Glomerular visceral epithelial cell (primary cell): ENCODE measurements at regions not wholly inside any gene's neighbourhood (a gene's known extent, or its start where the extent isn't known, plus 50 kb on each side); places are given as distances from the start of the nearest gene placed in this dataset.
A peak's percentile ranks its signal among the peaks of the same experiment; 100 is the strongest.

Experiments used
- DNase-seq: peaks from one replicate; pipeline ENCODE4 v3.0.0-alpha.2; 2016; ENCODE audit errors: extremely low spot score

DNA sequence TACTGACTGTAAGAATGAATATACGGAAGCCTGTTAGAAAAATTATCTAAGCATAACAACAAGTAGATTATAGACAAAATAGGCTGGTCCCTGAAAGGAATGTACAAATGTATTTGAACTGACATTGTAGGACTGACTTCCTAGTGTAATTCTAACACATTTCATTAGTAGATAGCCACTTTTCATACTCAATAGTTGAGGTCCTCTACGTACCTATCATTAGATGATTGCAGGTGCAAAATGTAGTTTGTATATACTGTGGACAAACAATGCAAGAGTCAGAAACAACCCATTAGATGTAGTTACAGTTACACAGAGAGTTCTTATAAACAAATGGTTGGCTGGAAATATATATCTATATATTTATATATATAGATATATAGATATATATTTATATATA, 402.3 kb upstream of the SLITRK6 start:
- DNase-seq: no peak

DNA sequence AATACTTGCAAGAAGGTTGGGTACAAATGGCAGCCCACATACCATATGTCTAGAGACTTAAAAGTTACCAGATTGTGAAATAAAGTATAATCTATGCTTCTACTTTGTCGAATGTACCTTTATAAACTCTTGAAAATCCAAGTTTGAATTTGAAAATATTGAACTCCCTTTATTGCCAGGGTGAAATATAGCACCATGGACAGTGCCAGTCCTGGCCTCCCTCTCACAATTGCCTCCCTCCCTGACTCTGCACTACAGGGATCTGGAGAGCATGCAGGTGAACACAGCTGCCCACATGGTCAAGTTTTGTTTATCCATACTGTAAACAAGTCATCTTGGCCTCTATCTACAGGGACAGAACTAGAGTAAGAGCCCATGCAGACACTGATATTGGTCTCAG, 394.1 kb upstream of the SLITRK6 start:
- DNase-seq: peak; percentile 5

DNA sequence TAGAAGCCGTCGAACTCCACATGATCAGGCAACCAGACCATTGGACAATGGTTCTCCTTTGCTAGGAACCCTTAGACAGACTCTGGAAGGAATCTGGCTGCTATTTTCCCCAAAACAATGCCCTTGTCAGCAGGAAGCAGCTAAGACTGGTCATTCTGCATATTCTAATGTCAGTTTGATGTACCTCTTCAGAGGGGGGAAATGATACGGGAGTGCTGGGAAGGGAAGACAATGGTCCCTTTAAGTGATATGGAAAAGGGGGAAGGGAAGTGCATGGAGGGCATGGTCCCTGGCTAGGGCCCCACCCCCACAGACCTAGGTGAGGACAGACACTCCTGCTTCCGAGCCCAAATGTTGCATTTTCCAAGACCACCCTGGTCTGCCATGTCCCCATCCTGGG, 389.0 kb upstream of the SLITRK6 start:
- DNase-seq: no peak

DNA sequence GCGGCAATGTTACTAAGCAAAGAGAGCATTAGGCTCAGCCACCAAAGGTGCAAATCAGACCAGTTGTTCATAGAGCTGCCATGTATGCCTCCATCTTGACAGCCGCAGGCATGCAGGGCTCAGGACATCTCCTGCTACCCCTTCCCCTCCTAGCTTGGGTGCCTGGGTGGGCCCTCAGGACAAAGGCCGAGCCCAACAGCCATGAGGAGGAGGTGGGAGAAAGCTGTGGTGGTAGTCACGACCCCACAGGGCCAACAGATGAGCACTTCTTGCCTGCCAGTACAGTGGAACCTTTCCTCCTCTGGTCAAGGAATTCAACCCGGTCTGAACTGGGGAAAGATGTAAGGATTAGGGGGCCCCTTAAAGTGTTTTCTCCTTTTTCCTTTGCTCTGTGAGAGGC, 386.4 kb upstream of the SLITRK6 start:
- DNase-seq: no peak

DNA sequence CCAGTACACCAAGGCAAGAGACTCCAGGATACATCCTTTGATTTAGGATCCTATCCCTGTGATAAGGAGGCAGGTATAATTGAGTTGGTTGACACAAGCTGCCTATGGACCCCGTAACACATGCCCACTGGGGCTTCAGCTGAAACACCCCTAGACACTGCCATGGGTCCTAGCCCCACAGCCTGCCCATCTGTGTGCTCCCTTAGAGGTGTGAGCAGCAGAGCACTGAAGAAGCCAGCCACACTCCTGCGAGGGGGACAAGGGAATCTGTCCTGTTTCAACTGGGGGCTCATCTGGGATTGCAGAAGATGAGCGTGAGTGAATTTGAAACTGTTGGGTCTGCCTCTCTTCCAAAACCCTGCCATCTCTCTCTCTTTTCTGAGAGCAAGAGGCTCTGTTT, 385.9 kb upstream of the SLITRK6 start:
- no peak for DNase-seq

DNA sequence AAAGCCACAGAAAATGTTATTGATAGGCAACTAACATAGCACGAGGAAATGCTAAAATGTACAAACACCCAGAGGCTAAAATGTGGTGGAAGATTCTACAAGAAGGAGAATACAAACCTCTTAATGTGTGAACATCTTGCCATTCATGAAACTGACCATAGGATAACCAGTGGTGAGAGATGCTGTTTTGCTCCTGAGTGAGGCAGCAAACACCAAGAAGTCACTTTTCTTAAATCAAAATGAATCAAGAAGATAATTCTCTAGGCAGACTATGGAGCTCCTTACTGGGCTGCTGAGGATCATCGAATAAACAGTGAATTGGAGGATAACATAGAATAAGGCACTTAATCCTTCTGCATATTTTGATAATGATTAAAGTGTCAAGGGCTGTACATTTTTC, 375.4 kb upstream of the SLITRK6 start:
- no peak for DNase-seq

DNA sequence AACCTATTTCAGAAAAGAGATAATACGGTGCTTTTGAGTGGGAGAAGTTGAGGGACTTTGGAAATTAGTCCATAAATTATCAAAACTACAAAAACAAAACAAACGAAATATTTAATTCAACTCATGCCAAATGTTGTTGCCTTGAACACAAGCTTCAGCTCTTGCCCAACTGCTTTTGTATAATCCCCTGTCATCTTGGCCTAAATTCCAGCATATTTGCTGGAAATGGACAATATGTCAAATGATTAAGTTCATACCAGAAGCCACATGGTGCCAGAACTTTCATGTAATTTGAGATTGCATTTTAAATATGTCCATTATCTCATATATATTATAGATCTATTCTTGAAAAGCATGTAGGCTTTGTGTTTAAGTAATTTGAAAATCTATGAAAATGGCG, 373.7 kb upstream of the SLITRK6 start:
- no peak for DNase-seq

DNA sequence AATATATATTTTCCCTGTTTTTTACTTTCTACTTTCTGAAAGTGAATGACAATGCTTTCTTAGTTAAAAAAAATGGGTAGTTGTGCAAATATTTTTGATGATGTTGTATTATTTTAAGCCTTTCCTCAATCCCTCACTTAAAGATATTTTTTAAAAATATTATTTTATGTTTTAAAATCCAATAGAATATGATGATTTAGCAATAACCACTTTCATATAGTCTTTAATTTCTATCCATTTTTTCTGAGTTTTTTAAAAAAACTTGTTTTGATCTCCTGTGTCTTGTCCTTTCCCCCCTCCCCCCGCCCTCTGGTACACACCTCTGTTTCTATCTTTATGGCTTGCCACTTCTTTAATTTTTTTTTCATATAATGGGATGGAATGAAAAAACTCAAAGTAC, 362.0 kb upstream of the SLITRK6 start:
- no peak for DNase-seq

DNA sequence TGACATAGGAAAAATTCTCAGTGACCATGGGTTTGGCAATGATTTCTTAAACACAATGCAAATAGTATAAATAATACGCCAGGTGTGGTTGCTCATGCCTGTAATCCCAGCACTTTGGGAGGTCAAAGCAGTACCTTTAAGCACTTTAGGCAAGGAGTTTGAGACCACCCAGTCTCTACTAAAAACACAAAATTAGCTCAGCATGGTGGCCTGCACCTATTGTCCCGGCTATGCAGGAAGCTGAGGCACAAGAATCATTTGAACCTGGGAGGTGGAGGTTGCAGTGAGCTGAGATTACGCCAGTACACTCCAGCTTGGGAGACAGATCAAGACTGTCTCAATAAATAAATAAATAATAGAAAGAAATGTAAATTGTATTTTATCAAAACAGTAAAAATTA, 356.5 kb upstream of the SLITRK6 start:
- DNase-seq: no peak

DNA sequence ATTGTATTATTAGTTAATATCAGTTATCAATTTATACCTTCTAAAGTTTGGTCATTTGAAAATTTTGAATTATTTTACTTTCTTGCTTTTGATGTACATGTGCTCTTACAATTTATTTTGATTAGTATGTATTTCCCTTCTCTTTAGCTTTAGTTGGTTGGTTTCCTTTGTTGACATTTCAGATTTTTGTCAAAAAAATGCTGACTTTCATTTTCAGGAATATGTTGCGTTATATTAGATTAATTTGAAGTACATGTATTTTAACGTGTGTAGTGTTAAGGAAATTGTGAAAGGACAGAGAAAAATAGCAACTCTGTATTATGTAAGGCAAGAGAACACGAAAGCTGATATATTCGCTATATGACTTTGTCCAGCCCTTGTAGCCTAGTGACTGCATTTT, 342.9 kb upstream of the SLITRK6 start:
- no peak for DNase-seq

DNA sequence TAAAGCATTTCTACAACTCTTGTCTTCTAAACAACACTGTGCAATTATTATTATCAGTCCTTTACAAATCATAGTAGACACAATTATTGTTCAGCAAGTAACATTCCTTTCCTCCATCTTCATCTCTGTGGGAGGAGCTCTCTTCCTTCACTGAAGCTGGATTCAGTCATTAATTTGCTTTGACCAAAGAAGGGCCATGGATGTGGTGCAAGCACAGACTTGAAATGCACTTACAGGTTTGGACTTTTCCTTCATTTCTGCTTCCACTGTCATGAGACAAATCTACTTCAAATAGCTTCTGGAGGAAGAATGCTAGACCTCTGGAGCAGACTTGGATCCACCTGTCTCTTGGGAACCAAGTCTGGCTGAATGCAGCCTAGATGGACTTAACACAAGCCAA, 336.6 kb upstream of the SLITRK6 start:
- no peak for DNase-seq

DNA sequence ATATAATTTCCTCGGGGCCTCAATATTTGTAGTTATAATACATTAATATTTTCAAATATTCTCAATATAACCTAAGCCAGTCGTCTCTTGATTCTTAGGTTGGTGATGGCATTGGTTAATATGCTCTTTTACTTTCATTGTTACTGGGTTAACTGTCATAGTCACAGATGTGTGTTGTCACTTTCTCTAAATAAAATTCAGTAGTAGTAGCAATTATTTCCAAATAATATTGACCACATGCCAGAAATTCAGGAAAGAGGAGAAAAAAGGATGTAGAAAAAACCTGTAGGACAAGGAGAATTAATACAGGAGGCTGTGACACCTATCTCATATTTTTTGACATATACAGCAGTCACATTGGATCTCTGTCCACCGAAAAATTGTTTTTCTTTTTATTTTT, 322.7 kb upstream of the SLITRK6 start:
- no peak for DNase-seq

DNA sequence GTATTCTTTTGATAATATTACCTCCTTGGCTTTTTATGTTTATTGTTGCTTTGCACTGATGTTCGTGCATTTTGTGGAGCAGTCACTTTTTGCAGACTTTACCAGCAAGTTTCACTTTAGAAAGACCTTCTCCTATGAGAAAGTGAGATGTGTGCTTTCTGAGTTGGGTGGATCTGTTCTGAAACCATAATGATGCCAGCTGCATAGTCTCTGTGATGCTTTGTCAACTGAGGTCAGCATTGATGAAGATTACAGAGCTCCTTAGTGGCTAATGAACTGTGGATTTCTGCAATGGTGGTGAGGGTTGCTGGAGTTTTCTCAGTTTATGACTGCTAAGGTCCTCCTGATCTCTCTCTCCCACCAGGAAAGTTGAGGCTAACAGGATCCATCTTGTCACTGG, 309.9 kb upstream of the SLITRK6 start:
- no peak for DNase-seq

DNA sequence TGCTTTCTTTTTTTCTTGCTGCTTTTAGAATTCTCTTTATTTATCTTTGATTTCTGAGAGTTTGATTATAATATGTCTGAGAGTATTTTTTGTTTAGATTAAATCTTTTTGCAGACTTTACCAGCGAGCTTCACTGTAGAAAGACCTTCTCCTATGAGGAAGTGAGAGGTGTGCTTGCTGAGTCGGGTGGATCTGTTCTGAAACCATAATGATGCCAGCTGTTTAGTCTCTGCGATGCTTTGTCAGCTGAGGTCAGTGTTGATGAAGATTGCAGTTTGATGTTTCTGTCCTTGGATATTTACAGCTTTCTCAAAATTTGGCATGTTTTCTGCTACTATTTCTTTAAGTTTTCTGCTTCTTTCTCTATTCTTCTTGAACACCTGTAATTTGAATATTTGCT, 309.1 kb upstream of the SLITRK6 start:
- no peak for DNase-seq

DNA sequence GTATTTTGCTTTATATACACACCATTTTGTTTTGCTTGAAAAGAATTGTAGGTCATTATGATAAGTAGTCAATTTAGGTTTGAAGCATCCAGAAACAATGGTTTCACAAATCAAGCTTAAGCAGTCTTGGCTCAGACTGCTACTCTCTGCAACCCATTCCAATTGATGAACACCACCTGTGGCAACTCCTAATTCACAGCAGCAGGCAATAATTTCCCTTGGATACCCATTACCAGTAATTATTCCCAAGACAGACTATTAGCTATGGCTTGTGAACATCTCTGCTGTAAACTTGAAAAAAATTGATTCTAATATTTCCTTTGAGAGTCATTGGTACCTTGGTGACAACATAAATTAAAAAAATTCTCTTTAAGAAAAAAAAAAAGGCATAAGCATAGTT, 299.3 kb upstream of the SLITRK6 start:
- DNase-seq: no peak

DNA sequence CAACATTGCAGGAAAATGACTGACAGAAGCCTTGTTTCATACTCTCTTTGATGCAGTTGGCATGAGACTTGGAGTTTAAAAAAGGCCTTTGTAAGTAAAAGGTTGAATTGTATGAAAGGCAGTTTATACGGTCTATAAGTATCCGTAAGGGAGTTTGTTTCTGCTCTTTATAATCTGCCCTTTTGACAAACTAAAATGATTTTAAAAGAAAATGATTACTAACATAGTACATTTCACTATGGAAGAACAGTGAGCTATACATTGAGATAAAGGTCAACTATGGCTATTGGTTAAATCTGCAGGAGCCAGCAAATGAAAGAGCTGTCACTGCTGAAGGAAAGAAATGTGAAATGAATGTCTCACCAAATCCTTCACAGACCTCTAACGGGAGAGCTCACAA, 296.1 kb upstream of the SLITRK6 start:
- no peak for DNase-seq

DNA sequence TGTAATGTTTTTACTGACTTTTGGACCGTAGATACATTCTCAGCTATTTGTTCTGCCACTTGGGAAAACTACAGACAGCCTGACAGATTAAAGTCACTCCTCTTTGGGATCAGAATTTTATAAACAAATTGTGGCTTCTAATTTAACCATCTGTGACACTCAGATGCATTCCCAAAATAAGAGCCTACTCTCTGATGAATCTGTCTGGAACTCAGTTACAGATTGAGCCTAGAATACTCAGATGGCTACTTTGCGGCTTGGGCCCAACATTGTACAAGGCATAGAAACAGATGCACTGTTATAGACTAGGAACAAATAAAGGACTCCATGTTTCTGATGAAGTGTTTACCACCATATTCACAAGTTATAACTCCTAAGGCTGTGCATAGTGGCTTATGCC, 291.0 kb upstream of the SLITRK6 start:
- no peak for DNase-seq

DNA sequence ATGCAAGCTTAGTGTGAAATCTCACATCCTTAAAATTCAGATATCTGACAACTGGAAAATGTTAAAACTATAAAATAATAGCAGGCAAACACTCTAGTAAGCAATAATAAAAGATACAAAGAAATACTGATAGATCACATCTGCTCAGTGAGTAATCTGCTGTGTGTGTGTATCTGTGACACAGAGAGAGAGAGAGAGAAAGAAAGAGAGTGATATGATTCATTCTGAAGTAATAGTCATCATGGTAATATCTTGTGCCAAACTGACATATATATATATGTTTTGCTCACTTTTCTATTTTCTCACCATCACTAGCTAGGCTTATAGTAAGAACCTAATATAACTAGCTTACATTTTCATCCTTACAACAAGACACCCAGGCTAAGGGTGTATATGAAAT, 288.0 kb upstream of the SLITRK6 start:
- DNase-seq: no peak

DNA sequence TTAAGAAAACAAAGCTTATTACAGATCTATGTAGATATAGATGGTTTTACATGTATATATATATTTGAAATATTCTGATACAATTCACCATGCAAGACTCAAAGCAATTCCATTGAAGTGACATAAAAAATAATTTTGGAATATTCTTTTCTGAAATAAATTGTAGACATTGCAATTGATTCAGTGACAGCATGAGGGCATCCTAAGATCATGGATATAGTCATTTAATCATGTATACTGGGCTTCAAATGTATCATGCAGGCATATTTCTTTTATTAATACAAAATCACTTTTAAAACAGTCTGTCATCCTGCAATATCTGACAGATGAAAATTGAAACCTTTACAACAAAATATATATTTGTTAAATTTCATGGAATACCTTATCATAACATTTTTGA, 286.7 kb upstream of the SLITRK6 start:
- no peak for DNase-seq

DNA sequence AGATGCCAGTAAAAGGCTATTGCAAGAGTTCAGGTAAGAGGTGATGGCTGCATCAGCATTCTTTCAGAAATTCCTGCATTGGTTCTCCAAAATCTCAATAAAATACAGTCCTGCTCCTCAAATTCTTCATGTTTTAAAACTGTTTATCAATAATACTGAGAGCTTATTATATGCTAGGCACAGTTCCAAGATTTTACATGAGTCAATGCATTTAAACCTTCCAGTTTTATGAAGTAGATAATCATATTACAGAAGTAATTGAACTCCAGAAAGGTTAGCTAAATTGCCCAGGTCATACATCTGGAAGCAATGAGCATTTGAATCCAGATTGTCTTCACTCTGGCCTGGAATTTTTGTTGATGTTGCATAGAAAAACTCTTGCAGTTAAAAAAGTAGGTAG, 282.9 kb upstream of the SLITRK6 start:
- no peak for DNase-seq

DNA sequence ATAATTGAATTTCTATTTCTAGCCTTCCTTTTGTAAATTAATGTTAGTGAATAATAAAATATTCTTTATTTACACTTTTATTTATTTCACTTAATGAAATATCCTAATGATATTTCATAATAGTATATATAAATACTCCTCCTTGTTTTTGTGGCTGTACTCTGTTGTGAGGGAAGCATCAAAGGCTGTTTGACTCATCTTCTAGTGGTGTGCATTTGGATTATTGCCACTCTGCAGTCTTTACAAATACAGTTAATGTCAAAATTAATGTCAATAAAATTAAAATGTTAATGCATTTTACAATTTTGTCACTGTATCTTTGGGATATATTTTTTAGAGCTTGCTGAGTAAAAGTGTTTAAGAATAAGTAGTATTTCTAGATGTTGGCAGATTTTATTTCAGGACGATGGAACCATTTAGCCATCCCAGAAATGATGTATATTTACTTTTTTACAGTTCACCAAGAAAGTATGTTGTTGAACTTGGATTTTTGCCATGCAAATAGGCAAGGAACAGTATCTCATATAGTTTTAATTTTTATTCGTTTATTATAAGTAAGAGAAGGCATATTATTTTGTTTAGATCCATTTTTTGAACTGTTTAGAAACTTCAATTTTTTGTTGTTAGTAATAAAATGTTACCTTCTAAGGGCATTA, 281.2 kb upstream of the SLITRK6 start:
- no peak for DNase-seq

DNA sequence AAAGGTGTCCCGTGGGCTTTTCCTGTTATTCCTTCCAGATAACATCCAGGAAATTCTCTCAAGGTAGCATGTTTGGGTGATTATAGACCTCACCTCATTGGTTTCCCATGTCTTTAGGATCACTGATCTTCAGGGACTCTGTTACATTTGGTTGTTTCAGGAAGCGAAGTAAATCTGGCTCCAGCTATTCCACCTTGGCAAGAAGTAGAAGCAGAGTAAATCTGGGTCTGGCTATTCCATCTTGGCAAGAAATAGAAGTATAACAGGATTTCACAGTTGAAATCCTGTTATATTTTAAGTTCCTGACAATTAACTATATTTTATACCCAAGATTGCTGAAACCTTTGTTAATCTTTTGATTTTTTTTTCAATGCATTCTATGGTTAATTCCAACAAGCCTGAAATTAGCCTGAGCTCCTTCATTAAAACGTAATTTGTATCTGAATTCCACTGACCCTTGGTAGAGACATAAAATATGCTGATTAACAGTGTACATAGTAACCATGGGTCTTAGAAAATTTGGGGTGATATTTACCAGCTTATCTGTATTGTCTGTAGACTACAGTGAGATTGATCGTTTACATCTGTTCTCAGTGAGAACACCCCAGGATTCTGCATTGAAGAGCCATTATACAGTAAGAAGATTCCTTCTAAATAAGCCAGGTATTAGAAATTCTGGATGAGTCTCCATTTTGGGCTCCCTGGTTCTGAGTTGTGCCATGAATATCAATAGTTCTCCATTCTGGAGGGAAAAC, 267.6 kb upstream of the SLITRK6 start:
- DNase-seq: no peak

DNA sequence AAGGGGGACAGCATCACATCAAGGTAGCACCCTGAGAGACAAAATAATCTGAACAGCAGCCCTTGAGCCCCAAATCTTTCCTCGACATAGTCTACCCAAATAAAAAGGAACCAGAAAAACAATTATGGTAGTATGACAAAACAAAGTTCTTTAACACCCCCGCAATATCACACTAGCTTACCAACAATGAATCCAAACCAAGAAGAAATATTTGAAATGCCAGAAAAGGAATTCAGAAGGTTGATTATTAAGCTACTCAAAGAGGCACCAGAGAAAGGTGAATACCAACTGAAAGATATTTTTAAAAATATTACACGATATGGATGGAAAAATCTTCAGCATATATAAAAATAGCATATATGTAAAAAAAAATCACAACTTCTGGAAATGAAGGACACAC, 252.9 kb upstream of the SLITRK6 start:
- DNase-seq: no peak
